ENCODE measurements at regions not wholly inside any gene's neighbourhood (a gene's known extent, or its start where the extent isn't known, plus 50 kb on each side); places are given as distances from the start of the nearest gene placed in this dataset.

GRCh38 chr6:164035900-164036485 is 621.5 kb downstream of the QKI start:
- TF ChIP-seq SIN3A (IDR thresholded peaks at IDR 0.05; ENCODE audit: borderline replicate concordance, insufficient read depth, low read length): no peak
- no peak for TF ChIP-seq POLR2AphosphoS5 (IDR thresholded peaks at IDR 0.05; ENCODE audit: low read depth, low read length)
- no peak for TF ChIP-seq REST (IDR thresholded peaks at IDR 0.05; ENCODE audit: insufficient read depth in 1 of 2, low read depth in 2 of 2, low read length in 2 of 2)
- no peak for TF ChIP-seq FOXP2 (optimal IDR thresholded peaks at IDR 0.05; ENCODE audit: borderline replicate concordance, extremely low read depth, extremely low read length, insufficient read depth)
- no peak for TF ChIP-seq TAF1 (IDR thresholded peaks at IDR 0.05; ENCODE audit: borderline replicate concordance, insufficient read depth, low read length)

- TF ChIP-seq TAF1 (IDR thresholded peaks at IDR 0.05; ENCODE audit: borderline replicate concordance, insufficient read depth, low read length) (no peak), SIN3A (IDR thresholded peaks at IDR 0.05; ENCODE audit: borderline replicate concordance, insufficient read depth, low read length) (no peak), POLR2AphosphoS5 (IDR thresholded peaks at IDR 0.05; ENCODE audit: low read depth, low read length) (no peak), FOXP2 (optimal IDR thresholded peaks at IDR 0.05; ENCODE audit: borderline replicate concordance, extremely low read depth, extremely low read length, insufficient read depth) (no peak), REST (IDR thresholded peaks at IDR 0.05; ENCODE audit: insufficient read depth in 1 of 2, low read depth in 2 of 2, low read length in 2 of 2) (no peak)
Measured at GRCh38 chr6:164034602-164035140, 620.2 kb downstream of the QKI start.

- TF ChIP-seq REST (IDR thresholded peaks at IDR 0.05; ENCODE audit: insufficient read depth in 1 of 2, low read depth in 2 of 2, low read length in 2 of 2) (no peak), TAF1 (IDR thresholded peaks at IDR 0.05; ENCODE audit: borderline replicate concordance, insufficient read depth, low read length) (no peak), SIN3A (IDR thresholded peaks at IDR 0.05; ENCODE audit: borderline replicate concordance, insufficient read depth, low read length) (no peak), POLR2AphosphoS5 (IDR thresholded peaks at IDR 0.05; ENCODE audit: low read depth, low read length) (no peak), FOXP2 (optimal IDR thresholded peaks at IDR 0.05; ENCODE audit: borderline replicate concordance, extremely low read depth, extremely low read length, insufficient read depth) (no peak)
Measured at GRCh38 chr6:164025180-164025579, 610.7 kb downstream of the QKI start.

GRCh38 chr6:164023535-164023934 is 609.0 kb downstream of the QKI start:
- TF ChIP-seq REST (IDR thresholded peaks at IDR 0.05; ENCODE audit: insufficient read depth in 1 of 2, low read depth in 2 of 2, low read length in 2 of 2): no peak
- TF ChIP-seq TAF1 (IDR thresholded peaks at IDR 0.05; ENCODE audit: borderline replicate concordance, insufficient read depth, low read length): no peak
- TF ChIP-seq SIN3A (IDR thresholded peaks at IDR 0.05; ENCODE audit: borderline replicate concordance, insufficient read depth, low read length): no peak
- TF ChIP-seq FOXP2 (optimal IDR thresholded peaks at IDR 0.05; ENCODE audit: borderline replicate concordance, extremely low read depth, extremely low read length, insufficient read depth): no peak
- TF ChIP-seq POLR2AphosphoS5 (IDR thresholded peaks at IDR 0.05; ENCODE audit: low read depth, low read length): no peak
